ENCODE measurements at regions not wholly inside any gene's neighbourhood (a gene's known extent, or its start where the extent isn't known, plus 50 kb on each side); places are given as distances from the start of the nearest gene placed in this dataset.

DNA sequence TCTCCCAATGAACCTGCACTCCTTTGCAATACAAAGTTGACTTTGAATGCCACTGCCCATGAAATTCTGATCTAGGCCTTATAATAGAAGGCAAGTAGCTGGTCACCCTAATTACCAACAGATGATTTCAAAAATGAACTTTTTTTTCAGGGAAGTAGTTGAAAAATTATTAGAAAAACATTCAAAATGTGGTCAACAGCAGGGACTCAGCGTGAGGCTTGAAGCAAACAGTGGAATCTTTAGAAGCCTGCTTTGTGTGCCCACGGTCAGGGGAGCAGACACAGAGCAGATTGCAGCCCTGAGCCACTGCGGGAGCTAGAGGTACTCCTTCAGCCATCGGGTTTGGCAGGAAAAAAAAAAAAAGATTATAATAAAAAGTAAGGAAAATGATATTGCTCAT, 87.1 kb upstream of the HEY2 start:
- TF ChIP-seq CTCF (IDR thresholded peaks at IDR 0.05; ENCODE audit: low read depth, low read length): no peak
- TF ChIP-seq EZH2phosphoT487 (IDR thresholded peaks at IDR 0.05; ENCODE audit: low read depth): no peak

All from OCI-LY3 (cell line).